ENCODE measurements at regions not wholly inside any gene's neighbourhood (a gene's known extent, or its start where the extent isn't known, plus 50 kb on each side); places are given as distances from the start of the nearest gene placed in this dataset.

DNA sequence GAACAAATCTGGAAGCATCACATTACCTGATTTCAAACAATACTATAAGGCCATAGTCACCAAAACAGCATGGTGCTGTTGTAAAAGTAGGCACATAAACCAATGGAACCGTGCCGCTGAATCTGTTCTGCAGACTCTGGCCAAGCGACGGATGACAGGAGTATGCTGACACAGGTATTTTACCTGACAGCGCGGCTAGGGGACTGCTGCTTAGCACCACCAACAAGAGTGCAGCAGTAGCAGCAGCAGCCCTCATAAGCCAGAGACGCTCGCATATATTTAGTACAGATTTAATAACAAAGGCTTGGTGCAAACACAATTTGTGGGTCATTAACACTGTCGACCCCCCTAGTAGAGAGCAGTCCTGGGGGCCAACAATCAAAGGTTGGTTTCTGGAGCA, 677.6 kb upstream of the LMO3 start:
- TF ChIP-seq CTCF (IDR thresholded peaks at IDR 0.05; ENCODE audit: low read length), result no peak
- no peak for TF ChIP-seq EZH2 (IDR thresholded peaks at IDR 0.05; ENCODE audit: borderline replicate concordance, low read length)
